NCI-H510A treated with DMSO at 0.1 percent for 48 hours (cell line): ENCODE measurements at regions not wholly inside any gene's neighbourhood (a gene's known extent, or its start where the extent isn't known, plus 50 kb on each side); places are given as distances from the start of the nearest gene placed in this dataset.

Source experiments
- DNase-seq: peaks from one replicate; lab custom pipeline; 2025; lab: John Stamatoyannopoulos, UW

GRCh38 chr5:174374206-174374605 is 328.7 kb downstream of the NSG2 start:
- no peak for DNase-seq

- DNase-seq, result no peak
These were observed 330.6 kb downstream of the NSG2 start for GRCh38 chr5:174376056-174376455.

GRCh38 chr5:174376726-174377373 is 331.3 kb downstream of the NSG2 start:
- no peak for DNase-seq

GRCh38 chr5:174378121-174378874 is 332.8 kb downstream of the NSG2 start:
- no peak for DNase-seq

- DNase-seq, result no peak
These were observed 334.8 kb downstream of the NSG2 start for GRCh38 chr5:174380311-174380710.

GRCh38 chr5:174381241-174381640 is 335.7 kb downstream of the NSG2 start:
- DNase-seq, result no peak

GRCh38 chr5:174383210-174384167 is 338.0 kb downstream of the NSG2 start:
- no peak for DNase-seq

GRCh38 chr5:174384509-174384947 is 339.0 kb downstream of the NSG2 start:
- no peak for DNase-seq

GRCh38 chr5:174386306-174386705 is 338.1 kb upstream of the MSX2 start:
- no peak for DNase-seq

GRCh38 chr5:174386846-174387245 is 337.5 kb upstream of the MSX2 start:
- DNase-seq, result no peak

GRCh38 chr5:174387448-174387847 is 336.9 kb upstream of the MSX2 start:
- no peak for DNase-seq

- no peak for DNase-seq
These were observed 331.5 kb upstream of the MSX2 start for GRCh38 chr5:174392892-174393291.

- DNase-seq, result no peak
These were observed 327.8 kb upstream of the MSX2 start for GRCh38 chr5:174396541-174396940.

GRCh38 chr5:174397206-174397605 is 327.2 kb upstream of the MSX2 start:
- DNase-seq, result no peak

GRCh38 chr5:174398171-174398570 is 326.2 kb upstream of the MSX2 start:
- DNase-seq, result no peak

GRCh38 chr5:174399411-174399810 is 325.0 kb upstream of the MSX2 start:
- DNase-seq, result no peak

GRCh38 chr5:174400461-174400860 is 323.9 kb upstream of the MSX2 start:
- no peak for DNase-seq

- no peak for DNase-seq
These were observed 322.6 kb upstream of the MSX2 start for GRCh38 chr5:174401793-174402192.

GRCh38 chr5:174402222-174402812 is 322.1 kb upstream of the MSX2 start:
- no peak for DNase-seq

- DNase-seq, result no peak
These were observed 319.5 kb upstream of the MSX2 start for GRCh38 chr5:174404848-174405247.

- no peak for DNase-seq
These were observed 315.3 kb upstream of the MSX2 start for GRCh38 chr5:174409070-174409469.

- no peak for DNase-seq
These were observed 314.4 kb upstream of the MSX2 start for GRCh38 chr5:174409971-174410370.
